ENCODE measurements at regions not wholly inside any gene's neighbourhood (a gene's known extent, or its start where the extent isn't known, plus 50 kb on each side); places are given as distances from the start of the nearest gene placed in this dataset.

GRCh38 chr14:34075826-34076225 lies 125.0 kb upstream of the EGLN3 start:
- no peak for TF ChIP-seq CTCF (IDR thresholded peaks at IDR 0.05; ENCODE audit: low read depth, low read length)
- TF ChIP-seq EZH2phosphoT487 (IDR thresholded peaks at IDR 0.05; ENCODE audit: low read depth), result no peak

Data from OCI-LY3 (cell line).